ENCODE measurements at regions not wholly inside any gene's neighbourhood (a gene's known extent, or its start where the extent isn't known, plus 50 kb on each side); places are given as distances from the start of the nearest gene placed in this dataset.

GRCh38 chr2:128790541-128791001, 471.9 kb upstream of the HS6ST1 start:
- Histone ChIP-seq H2AFZ (ENCODE audit: low read depth, low read length) (no peak overlapping the region), H3K36me3 (ENCODE audit: control insufficient read depth in 2 of 2, extremely low read depth in 1 of 2, insufficient read depth in 2 of 2, low read length in 2 of 2) (no peaks in the 10 kb centered on the region), H3K9ac (replicated peaks; ENCODE audit: extremely low read depth, insufficient read depth, low read length) (no peak overlapping the region), H4K20me1 (replicated peaks; ENCODE audit: control insufficient read depth, extremely low read depth, insufficient read depth, low read length) (no peaks in the 10 kb centered on the region), H3K27ac (ENCODE audit: insufficient read depth, low read depth, low read length) (no peak overlapping the region), H3K4me1 (ENCODE audit: control insufficient read depth, extremely low read depth, insufficient read depth, low read length) (no peaks in the 10 kb centered on the region), H3K79me2 (ENCODE audit: control insufficient read depth, insufficient read depth, low read length) (no peaks in the 10 kb centered on the region), H3K4me3 (replicated peaks in 1 of 3; ENCODE audit: insufficient read depth in 1 of 3, low read depth in 1 of 3, low read length in 3 of 3) (no peak overlapping the region), H3K4me2 (ENCODE audit: insufficient read depth, low read length) (no peak overlapping the region), H3K9me3 (replicated peaks; ENCODE audit: control insufficient read depth, insufficient read depth, low read length) (no peaks in the 10 kb centered on the region), H3K9me1 (replicated peaks; ENCODE audit: control insufficient read depth, extremely low read depth, insufficient read depth, low read length) (no peaks in the 10 kb centered on the region), H3K27me3 (ENCODE audit: control insufficient read depth in 2 of 2, insufficient read depth in 2 of 2, low read length in 2 of 2) (no peaks in the 10 kb centered on the region)
- CTCF ChIA-PET, result no interaction called here
- DNase-seq (ENCODE audit: low read depth, low spot score) (no peak), FAIRE-seq (no peak)
- intact Hi-C loops (cut with micrococcal nuclease), result no loop called here
- POLR2A ChIA-PET, result no interaction called here
- dilution Hi-C loops (cut with MboI; ENCODE audit: extremely low pct_ligation_motif_present, low sequenced_read_pairs), result no loop called here
- TF ChIP-seq POLR2A (IDR thresholded peaks at IDR 0.05; ENCODE audit: low read depth, low read length), result no peak
- TF ChIP-seq FOS (IDR thresholded peaks at IDR 0.05; ENCODE audit: borderline replicate concordance, insufficient read depth, low read length), result no peak
- no peak for TF ChIP-seq CTCF (IDR thresholded peaks at IDR 0.05; ENCODE audit: extremely low read depth in 1 of 2, insufficient read depth in 1 of 2, low read depth in 1 of 2, low read length in 2 of 2)
- no peak for TF ChIP-seq POLR2AphosphoS5 (IDR thresholded peaks at IDR 0.05; ENCODE audit: insufficient read depth, low read depth, low read length)
- no peak for TF ChIP-seq MAX (IDR thresholded peaks at IDR 0.05; ENCODE audit: insufficient read depth, insufficient read length)
- no peak for TF ChIP-seq EZH2 (IDR thresholded peaks at IDR 0.05; ENCODE audit: borderline replicate concordance, low read depth, low read length, severe bottlenecking)
- TF ChIP-seq GATA2 (IDR thresholded peaks at IDR 0.05; ENCODE audit: insufficient read depth, insufficient read length, low read depth, low read length), result no peak
- TF ChIP-seq MYC (IDR thresholded peaks at IDR 0.05; ENCODE audit: low read depth, low read length), result no peak
- TF ChIP-seq JUN (IDR thresholded peaks at IDR 0.05; ENCODE audit: borderline replicate concordance, insufficient read depth, insufficient read length, low read depth), result no peak
- no TSS peak for BruUV-seq (replicated peaks)
